ENCODE measurements at regions not wholly inside any gene's neighbourhood (a gene's known extent, or its start where the extent isn't known, plus 50 kb on each side); places are given as distances from the start of the nearest gene placed in this dataset.

GRCh38 chr13:97067017-97067895, 73.0 kb upstream of the OXGR1 start:
- H3K79me2 ChIP-seq (ENCODE audit: insufficient read depth, low read length) = no peaks in the 10 kb centered on the region
- no peaks in the 10 kb centered on the region for H3K9me3 ChIP-seq (ENCODE audit: low read length)
- ChIA-PET POLR2A (no interaction called here), CTCF (ENCODE audit: low intra/inter-chr PET ratio, low total read pairs) (no interaction called here)
- no peaks in the 10 kb centered on the region for H3K4me1 ChIP-seq (ENCODE audit: insufficient read depth, low read length)
- in situ Hi-C loops (cut with HindIII; ENCODE audit: extremely low pct_ligation_motif_present, low pct_unique_long_range_greater_than_20kb) = no loop called here
- FAIRE-seq (no peak), ATAC-seq (no peak), DNase-seq (ENCODE audit: low spot score) (no peak)
- WGBS (ENCODE audit: low lambda C conversion rate) = 76% methylated on average over 8 of the region's 8 CpGs
- peaks cover 0 to 23% of the 10 kb centered on the region in 2 experiments; a peak in 1 of 5 replicates for H3K27me3 ChIP-seq (ENCODE audit: control insufficient read depth in 1 of 2, insufficient read depth in 2 of 2, low read length in 2 of 2)
- no peak overlapping the region for H2AFZ ChIP-seq (ENCODE audit: low read length)
- H3K4me2 ChIP-seq (ENCODE audit: low read depth, low read length) = no peak overlapping the region
- no TSS peak for BruUV-seq (replicated peaks)
- no peak overlapping the region for H3K9ac ChIP-seq (ENCODE audit: insufficient read depth, low read depth, low read length)
- no peak for TF ChIP-seq BCLAF1 (IDR thresholded peaks at IDR 0.05)
- H3K4me3 ChIP-seq (replicated peaks in 1 of 3; ENCODE audit: insufficient read depth in 1 of 3, low read depth in 2 of 3, low read length in 3 of 3) = no peak overlapping the region
- no peak overlapping the region for H3K27ac ChIP-seq (ENCODE audit: extremely low read length, insufficient read depth, low read length)
- no peaks in the 10 kb centered on the region for H4K20me1 ChIP-seq (ENCODE audit: insufficient read depth, low read length)
- no peaks in the 10 kb centered on the region for H3K36me3 ChIP-seq (replicated peaks in 1 of 2; ENCODE audit: control insufficient read depth in 1 of 2, insufficient read depth in 2 of 2, low read length in 2 of 2)
- intact Hi-C loops (cut with micrococcal nuclease; ENCODE audit: unreplicated experiment) = no loop called here

DNA sequence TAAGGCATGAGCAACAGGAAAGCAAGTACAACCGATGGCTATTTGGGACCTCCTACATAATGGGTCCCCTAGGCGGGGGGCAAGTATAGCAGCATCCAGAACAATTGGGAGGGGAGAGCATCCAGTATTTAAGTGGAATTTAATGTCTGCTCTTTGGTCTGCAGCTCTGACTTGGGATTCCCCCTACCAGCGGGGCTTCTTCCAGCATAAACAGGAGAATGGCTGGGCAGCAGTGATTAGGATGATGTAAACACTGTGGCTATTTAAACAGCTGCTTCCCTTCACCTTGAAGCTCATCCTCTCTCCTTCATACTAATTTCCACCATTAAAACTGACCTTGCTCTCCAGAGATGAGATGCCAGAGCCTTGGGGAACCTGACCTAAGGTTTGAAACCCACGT, 73.9 kb upstream of the OXGR1 start:
- Histone ChIP-seq H2AFZ (ENCODE audit: low read length) (no peak overlapping the region), H3K27me3 (ENCODE audit: control insufficient read depth in 1 of 2, insufficient read depth in 2 of 2, low read length in 2 of 2) (peaks cover 0 to 18% of the 10 kb centered on the region in 2 experiments; a peak in 1 of 5 replicates), H3K79me2 (ENCODE audit: insufficient read depth, low read length) (no peaks in the 10 kb centered on the region), H4K20me1 (ENCODE audit: insufficient read depth, low read length) (no peaks in the 10 kb centered on the region), H3K9ac (ENCODE audit: insufficient read depth, low read depth, low read length) (no peak overlapping the region), H3K36me3 (replicated peaks in 1 of 2; ENCODE audit: control insufficient read depth in 1 of 2, insufficient read depth in 2 of 2, low read length in 2 of 2) (no peaks in the 10 kb centered on the region), H3K4me3 (replicated peaks in 1 of 3; ENCODE audit: insufficient read depth in 1 of 3, low read depth in 2 of 3, low read length in 3 of 3) (no peak overlapping the region), H3K9me3 (ENCODE audit: low read length) (no peaks in the 10 kb centered on the region), H3K4me1 (ENCODE audit: insufficient read depth, low read length) (no peaks in the 10 kb centered on the region), H3K4me2 (ENCODE audit: low read depth, low read length) (no peak overlapping the region), H3K27ac (ENCODE audit: extremely low read length, insufficient read depth, low read length) (no peak overlapping the region)
- intact Hi-C loops (cut with micrococcal nuclease; ENCODE audit: unreplicated experiment) = no loop called here
- CTCF ChIA-PET (ENCODE audit: low intra/inter-chr PET ratio, low total read pairs) = no interaction called here
- DNase-seq (ENCODE audit: low spot score) = no peak
- no peak for FAIRE-seq
- BruUV-seq (replicated peaks) = no TSS peak
- TF ChIP-seq ZNF460 (CRISPR knock-in tag; IDR thresholded peaks at IDR 0.05; ENCODE audit: borderline replicate concordance) (no peak), GPN1 (CRISPR knock-in tag; IDR thresholded peaks at IDR 0.05; ENCODE audit: borderline replicate concordance) (no peak)
- ATAC-seq = no peak
- in situ Hi-C loops (cut with HindIII; ENCODE audit: extremely low pct_ligation_motif_present, low pct_unique_long_range_greater_than_20kb) = no loop called here
- POLR2A ChIA-PET = no interaction called here
- WGBS (ENCODE audit: low lambda C conversion rate) = 14% methylated on average over 4 of the region's 4 CpGs
